ENCODE measurements at regions not wholly inside any gene's neighbourhood (a gene's known extent, or its start where the extent isn't known, plus 50 kb on each side); places are given as distances from the start of the nearest gene placed in this dataset.

DNA sequence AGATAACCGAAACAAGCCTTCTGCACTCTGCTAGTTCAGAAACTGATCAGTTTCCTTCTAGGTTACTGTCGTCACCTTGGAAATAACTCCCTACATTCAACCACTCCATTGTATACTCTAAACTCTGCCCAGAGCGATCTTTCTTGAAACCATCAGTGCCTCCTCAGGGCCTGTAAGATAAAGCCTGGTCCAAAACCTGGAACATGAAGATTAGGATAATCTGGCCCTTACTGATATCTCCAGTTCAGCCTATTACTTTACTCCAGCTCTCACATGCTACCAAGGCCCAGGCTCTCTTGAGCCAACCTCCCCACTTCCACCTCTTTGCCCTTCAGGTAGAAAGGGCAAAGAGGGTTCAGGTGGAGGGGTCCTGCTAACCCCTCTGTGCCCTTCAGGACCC is 125.3 kb upstream of the RXFP2 start:
- DNase-seq, result no peak

GRCh38 chr13:31614704-31615103 is 124.6 kb upstream of the RXFP2 start:
- no peak for DNase-seq

GRCh38 chr13:31625115-31625514 is 114.2 kb upstream of the RXFP2 start:
- DNase-seq, result no peak

GRCh38 chr13:31627097-31627845 is 112.1 kb upstream of the RXFP2 start:
- no peak for DNase-seq

DNA sequence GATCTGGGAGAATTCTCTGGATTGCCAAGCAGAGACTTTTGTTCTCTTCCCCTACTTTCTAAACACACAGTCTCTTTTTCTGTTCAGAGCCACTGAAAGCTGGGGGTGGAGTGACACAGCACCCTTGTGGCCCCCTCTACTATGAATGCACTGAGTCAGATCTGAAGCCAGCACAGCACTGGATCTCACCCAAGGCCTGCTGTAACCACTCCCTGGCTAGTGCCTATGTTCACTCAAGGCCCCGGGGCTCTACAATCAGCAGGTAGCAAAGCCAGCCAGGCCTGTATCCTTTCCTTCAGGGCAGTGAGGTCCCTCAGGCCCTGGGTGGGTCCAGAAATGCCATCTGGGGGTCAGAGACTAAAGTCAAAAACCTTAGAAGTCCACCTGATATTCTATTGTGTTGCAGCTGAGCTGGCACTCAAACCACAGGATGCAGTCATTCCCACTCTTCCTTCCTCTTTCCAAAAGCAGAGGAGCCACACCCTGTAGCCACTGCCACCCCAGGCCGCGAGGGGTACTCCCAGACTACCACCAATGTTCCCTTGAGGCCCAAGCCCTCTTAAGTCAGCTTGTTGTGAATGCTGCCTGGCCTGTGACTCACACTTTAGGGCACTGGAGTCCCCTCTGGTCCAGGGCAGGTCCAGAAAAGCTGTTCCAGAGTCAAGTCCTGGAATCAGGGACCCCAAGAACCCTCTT is 110.1 kb upstream of the RXFP2 start:
- DNase-seq, result no peak

DNA sequence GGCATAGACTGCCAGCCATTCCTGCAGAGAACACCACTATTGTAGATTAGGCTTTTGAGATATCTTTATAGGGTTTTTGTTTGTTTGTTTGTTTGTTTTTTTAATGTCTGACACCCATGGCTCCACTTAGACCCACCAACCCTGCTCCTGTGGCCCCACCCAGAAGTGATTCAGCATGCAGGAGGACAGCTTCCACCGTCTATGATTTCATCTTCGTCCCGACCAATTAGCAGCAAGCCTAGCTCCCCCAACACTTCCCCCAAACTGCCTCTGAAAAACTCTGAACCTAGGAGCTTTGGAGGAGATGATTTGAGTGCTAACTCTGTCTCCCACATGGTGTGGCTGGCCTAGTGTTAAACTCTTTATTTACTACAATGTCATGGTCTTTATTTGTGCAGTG is 108.3 kb upstream of the RXFP2 start:
- no peak for DNase-seq

DNA sequence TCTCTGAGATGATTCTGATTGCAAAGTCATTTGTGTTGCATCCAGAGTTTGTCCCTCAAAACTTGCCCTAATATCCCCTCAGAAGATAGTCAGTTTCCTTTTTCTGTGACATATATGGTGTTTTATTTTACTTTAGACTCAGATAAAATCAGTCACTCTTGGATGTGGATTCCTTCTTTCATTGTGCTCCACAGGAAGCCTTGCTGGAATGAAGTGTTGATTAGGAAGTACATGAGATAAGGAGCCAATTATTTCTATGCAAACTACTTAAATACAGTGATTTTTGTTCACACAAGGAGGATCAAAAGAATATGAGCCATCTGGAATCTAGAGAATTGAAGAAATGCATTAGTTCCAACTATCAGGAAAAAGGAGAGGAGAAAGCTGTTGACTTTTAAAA is 107.6 kb upstream of the RXFP2 start:
- DNase-seq, result no peak

DNA sequence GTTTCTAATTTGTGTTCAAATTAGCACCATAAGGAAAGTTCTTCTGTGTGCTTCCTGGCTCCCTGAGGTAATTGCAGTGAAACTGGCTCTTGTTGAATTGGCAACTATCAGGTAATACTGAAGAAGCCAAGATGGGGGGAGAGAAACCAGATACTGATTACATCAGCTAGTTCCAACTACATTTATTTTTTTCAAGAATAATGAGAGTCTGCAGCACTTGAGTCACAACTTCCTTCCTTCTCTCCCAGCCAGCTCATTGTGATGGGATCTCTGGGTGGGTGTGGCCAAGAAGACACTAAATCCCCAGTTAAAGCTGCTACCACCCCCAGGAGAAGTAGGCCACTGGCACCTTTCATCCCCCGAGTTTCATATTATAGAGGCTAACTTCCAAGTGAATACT is 100.7 kb upstream of the RXFP2 start:
- DNase-seq, result no peak

- DNase-seq, result no peak
Observed at GRCh38 chr13:31639443-31640163, 99.7 kb upstream of the RXFP2 start.

DNA sequence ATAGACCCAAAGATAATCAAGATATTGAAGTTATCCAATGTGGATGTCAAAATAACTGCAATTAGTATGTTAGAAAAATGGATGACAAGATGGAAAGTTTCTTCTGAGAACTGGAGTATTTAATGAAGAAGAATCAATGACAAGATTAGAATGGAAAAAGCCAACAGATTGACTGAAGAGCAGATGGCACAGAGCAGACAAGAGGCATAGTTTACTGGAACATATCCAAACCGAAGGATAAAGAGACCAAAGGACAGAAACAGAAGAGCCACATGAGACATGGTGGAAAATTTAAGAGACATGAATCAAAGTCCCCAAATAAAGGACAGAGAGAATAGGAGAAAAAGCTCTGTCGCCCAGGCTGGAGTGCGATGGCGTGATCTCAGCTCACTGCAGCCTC is 89.6 kb upstream of the RXFP2 start:
- no peak for DNase-seq

DNA sequence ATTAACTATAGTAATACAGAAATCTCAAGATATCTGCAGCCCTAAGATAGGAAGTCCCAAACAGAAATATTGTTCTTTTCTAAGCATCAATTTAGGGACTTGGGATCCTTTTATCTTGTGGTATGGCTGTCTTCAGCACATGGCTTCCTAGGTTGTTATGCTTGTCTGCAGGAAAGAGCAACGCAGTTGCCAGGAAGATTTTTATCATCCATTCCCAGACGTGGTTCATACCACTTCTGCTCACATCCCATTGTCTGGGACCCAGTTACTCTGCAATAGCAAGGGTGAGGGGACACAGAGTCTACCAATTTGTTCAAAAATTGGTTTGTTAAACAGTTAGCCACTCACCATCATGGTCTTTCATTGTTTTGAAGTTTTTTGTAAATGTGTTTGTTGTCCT is 85.6 kb upstream of the RXFP2 start:
- no peak for DNase-seq

GRCh38 chr13:31663880-31664585 is 75.3 kb upstream of the RXFP2 start:
- DNase-seq, result no peak

DNA sequence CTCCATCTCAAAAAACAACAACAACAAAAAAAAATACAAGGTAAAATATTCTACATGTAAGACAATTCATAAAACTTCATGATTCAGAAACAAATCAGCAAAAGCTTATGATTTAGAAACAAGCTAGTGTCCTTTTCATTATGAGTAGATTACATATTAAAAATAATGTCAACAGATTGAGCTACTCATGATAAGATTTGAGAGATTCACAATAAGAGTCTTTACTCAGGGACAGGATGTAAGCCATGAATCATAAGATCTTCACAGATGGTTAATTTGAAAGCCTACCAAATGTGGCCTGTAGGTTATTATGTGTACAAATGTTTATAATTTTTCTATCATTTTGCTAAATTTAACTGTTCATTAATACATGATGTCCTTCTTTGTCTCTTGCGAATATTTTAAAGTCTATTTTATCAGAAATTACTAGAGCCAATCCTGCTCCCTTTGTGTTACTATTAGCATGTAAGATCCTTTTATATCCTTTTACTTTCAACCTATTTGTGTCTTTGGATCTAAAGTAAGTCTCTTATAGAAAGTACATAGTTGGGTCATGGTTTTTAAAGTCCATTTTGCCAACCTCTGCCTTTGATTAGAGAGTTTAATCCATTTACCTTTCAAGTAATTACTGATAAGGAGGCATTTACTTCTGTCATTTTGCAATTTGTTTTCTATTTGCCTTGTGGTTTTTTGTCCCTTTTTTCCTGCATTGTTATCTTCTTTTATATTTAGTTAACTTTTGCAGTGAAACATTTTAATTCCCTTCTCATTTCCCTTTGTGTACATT is 68.3 kb upstream of the RXFP2 start:
- DNase-seq, result no peak

DNA sequence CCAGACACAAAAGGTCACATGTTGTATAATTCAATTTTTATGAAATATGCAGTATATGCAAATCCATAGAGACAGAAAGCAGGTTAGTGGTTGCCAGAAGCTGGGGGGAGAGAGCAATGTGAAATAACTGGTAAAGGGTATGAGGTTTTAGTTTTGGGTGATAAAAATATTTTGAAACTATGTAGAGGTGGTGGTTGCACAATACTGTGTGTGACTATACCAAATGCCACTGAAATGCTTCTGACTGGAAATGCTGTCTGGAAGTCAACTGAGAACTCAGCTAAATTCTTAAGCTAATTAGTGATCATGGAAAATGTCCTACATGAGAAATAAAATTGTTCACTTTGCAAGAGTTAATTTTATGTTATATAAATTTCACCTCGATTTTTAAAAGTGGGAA is 65.3 kb upstream of the RXFP2 start:
- DNase-seq, result no peak

DNA sequence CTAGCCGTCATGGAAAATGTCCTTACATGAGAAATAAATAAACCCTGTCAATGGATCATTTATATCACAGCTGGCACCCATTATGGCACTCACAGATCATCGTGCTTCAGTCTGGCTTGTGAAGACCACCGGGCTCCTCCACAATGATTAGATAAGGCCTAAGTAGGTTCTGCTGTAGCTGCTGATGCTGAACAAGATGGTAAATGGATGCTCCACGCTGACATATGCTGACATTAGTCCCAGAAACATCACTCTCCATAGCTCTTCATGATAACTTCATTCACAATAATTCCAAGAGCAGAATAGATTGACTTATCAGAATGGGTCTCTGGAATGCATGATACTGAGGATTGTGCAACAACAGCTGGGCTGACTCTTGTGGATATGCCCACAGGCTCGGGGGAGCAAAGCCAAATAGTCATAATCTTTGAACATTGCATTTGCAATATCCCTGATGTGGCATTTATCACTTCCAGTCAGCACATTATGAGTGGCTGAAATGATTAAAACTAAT is 63.8 kb upstream of the RXFP2 start:
- no peak for DNase-seq

DNA sequence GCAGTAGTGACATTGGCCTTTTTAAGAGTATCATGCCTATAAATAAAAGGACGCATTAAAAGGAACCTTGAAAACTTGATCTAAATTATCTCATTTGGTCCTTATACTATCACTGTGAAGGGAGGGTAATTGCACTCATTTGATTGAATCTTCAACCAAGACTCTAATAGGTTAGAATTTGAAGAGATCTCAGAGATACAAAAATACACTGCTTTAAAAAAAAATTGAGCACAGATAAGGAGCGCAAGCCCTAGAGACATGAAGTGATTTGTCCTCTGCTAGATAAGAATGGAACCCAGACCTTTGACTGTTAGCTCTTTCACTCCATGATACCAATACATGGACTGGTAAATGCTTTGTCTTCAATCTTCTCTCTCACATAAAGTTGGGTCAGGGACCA is 58.2 kb upstream of the RXFP2 start:
- DNase-seq, result no peak

DNA sequence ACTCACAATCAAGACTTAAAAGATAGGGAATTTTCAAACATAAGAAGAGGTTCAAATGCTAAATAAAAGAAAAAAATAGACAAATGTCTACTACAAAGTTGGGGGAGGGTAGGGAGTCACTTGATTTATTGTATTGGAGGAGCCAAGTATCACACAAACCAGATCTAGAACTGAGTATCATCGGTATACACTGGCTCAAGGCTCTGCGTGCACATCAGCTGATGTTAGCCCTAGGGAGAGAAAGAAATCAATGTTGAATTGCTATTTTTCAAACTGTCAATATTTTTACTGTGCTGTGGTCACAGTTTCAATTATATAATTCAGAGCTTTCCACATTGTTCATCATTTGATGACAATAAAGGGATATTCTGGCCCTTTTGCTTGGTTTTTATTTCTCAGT is 54.9 kb upstream of the RXFP2 start:
- no peak for DNase-seq

GRCh38 chr13:31686670-31687425 is 52.5 kb upstream of the RXFP2 start:
- DNase-seq, result no peak
